H9 (cell line): ENCODE measurements at regions not wholly inside any gene's neighbourhood (a gene's known extent, or its start where the extent isn't known, plus 50 kb on each side); places are given as distances from the start of the nearest gene placed in this dataset.

Experiments
- DNase-seq: peaks from one replicate; pipeline ENCODE4 v3.0.0-alpha.2; 2017
- H2AFZ ChIP-seq: one replicate; pipeline ENCODE4 v1.6.1; 2013; ENCODE audit warnings: mild to moderate bottlenecking, low read length, control low read depth, moderate library complexity
- H2AK5ac ChIP-seq: 2 replicates; pipeline ENCODE4 v1.6.1; 2013; ENCODE audit warnings: low read length, control low read depth, mixed read lengths; ENCODE audit not compliant: insufficient read length
- H2BK120ac ChIP-seq: one replicate; pipeline ENCODE4 v1.6.1; 2013; ENCODE audit warnings: low read depth, mild to moderate bottlenecking, low read length, control low read depth, inconsistent platforms; ENCODE audit not compliant: poor library complexity, severe bottlenecking
- H2BK12ac ChIP-seq: 2 replicates; pipeline ENCODE4 v1.6.1; 2013; ENCODE audit warnings: low read length, control low read depth, mixed read lengths, low read depth; ENCODE audit not compliant: insufficient read length
- H2BK15ac ChIP-seq: 2 replicates; pipeline ENCODE4 v1.6.1; 2013; ENCODE audit warnings: low read depth, low read length, control low read depth
- H2BK20ac ChIP-seq: one replicate; pipeline ENCODE4 v1.6.1; 2013; ENCODE audit warnings: low read depth, mild to moderate bottlenecking, low read length, control low read depth, inconsistent platforms; ENCODE audit not compliant: poor library complexity, severe bottlenecking
- H2BK5ac ChIP-seq: 2 replicates; pipeline ENCODE4 v1.6.1; 2013; ENCODE audit warnings: low read length, control low read depth, mixed read lengths; ENCODE audit not compliant: insufficient read length
- H3K14ac ChIP-seq: 2 replicates; pipeline ENCODE4 v1.6.1; 2013; ENCODE audit warnings: low read length, control low read depth; ENCODE audit not compliant: insufficient read depth
- H3K18ac ChIP-seq: 2 replicates; pipeline ENCODE4 v1.6.1; 2013; ENCODE audit warnings: low read depth, mild to moderate bottlenecking, mixed read lengths, low read length, control low read depth; ENCODE audit not compliant: insufficient read length
- H3K23ac ChIP-seq: 2 replicates; pipeline ENCODE4 v1.6.1; 2013; ENCODE audit warnings: low read length, control low read depth, mixed read lengths, low read depth; ENCODE audit not compliant: insufficient read length
- H3K23me2 ChIP-seq: 2 replicates; pipeline ENCODE4 v1.6.1; 2013; ENCODE audit warnings: low read depth, mild to moderate bottlenecking, mixed read lengths, low read length, control low read depth; ENCODE audit not compliant: insufficient read length, poor library complexity, severe bottlenecking
- H3K27ac ChIP-seq: 2 replicates; pipeline ENCODE4 v1.5.1; 2013; ENCODE audit warnings: low read length, control low read depth, mixed read lengths, low read depth; ENCODE audit not compliant: insufficient read length
- H3K27me3 ChIP-seq: 2 replicates; pipeline ENCODE4 v1.6.1; 2013; ENCODE audit warnings: low read length, control low read depth, inconsistent platforms; ENCODE audit not compliant: insufficient read depth
- H3K4ac ChIP-seq: 2 replicates; pipeline ENCODE4 v1.6.1; 2013; ENCODE audit warnings: low read depth, mild to moderate bottlenecking, control low read depth, inconsistent platforms, low read length, moderate library complexity
- H3K4me1 ChIP-seq: 2 replicates; pipeline ENCODE4 v1.6.1; 2013; ENCODE audit warnings: low read length, control low read depth, inconsistent platforms; ENCODE audit not compliant: insufficient read depth
- H3K4me2 ChIP-seq: 2 replicates; pipeline ENCODE4 v1.6.1; 2013; ENCODE audit warnings: low read length, control low read depth, mixed read lengths; ENCODE audit not compliant: insufficient read length, insufficient read depth
- H3K56ac ChIP-seq: 2 replicates; pipeline ENCODE4 v1.6.1; 2013; ENCODE audit warnings: low read depth, mild to moderate bottlenecking, mixed read lengths, low read length, control low read depth; ENCODE audit not compliant: insufficient read length
- H3K79me1 ChIP-seq: 2 replicates; pipeline ENCODE4 v1.6.1; 2013; ENCODE audit warnings: low read depth, mild to moderate bottlenecking, moderate library complexity, low read length, control low read depth, inconsistent platforms; ENCODE audit not compliant: insufficient read depth, poor library complexity, severe bottlenecking
- H3K79me2 ChIP-seq: 2 replicates; pipeline ENCODE4 v1.6.1; 2013; ENCODE audit warnings: low read length, control low read depth, inconsistent platforms; ENCODE audit not compliant: insufficient read depth
- H3K9ac ChIP-seq: 2 replicates; pipeline ENCODE4 v1.6.1; 2013; ENCODE audit warnings: low read length, control low read depth, mixed read lengths; ENCODE audit not compliant: insufficient read length; ENCODE audit errors: extremely low read depth
- H3K9me3 ChIP-seq: one replicate; pipeline ENCODE4 v1.6.1; 2013; ENCODE audit warnings: low read depth, low read length, inconsistent platforms; ENCODE audit not compliant: control insufficient read depth
- H3T11ph ChIP-seq: one replicate; pipeline ENCODE4 v1.6.1; 2013; ENCODE audit warnings: mild to moderate bottlenecking, low read length, control low read depth, inconsistent platforms
- H4K20me1 ChIP-seq: one replicate; pipeline ENCODE4 v1.6.1; 2013; ENCODE audit not compliant: control insufficient read depth, insufficient read length, insufficient read depth
- H4K5ac ChIP-seq: 2 replicates; pipeline ENCODE4 v1.6.1; 2013; ENCODE audit warnings: low read depth, mild to moderate bottlenecking, mixed read lengths, low read length, control low read depth; ENCODE audit not compliant: insufficient read length
- H4K8ac ChIP-seq: replicated peaks from 2 replicates; pipeline ENCODE4 v1.6.1; 2013; ENCODE audit warnings: low read length, control low read depth, mixed read lengths, low read depth; ENCODE audit not compliant: insufficient read length
- H4K91ac ChIP-seq: 2 replicates; pipeline ENCODE4 v1.6.1; 2013; ENCODE audit warnings: low read depth, mild to moderate bottlenecking, moderate library complexity, mixed read lengths, low read length, control low read depth; ENCODE audit not compliant: insufficient read length
- H3K27ac Mint-ChIP-seq, 3 experiments: 2 replicates in 2 of 3; 3 replicates in 1 of 3; pipeline ENCODE4 v1.8.0; 2020 to 2021; ENCODE audit warnings: mixed read lengths in 3 of 3, mild to moderate bottlenecking in 1 of 3, moderate library complexity in 1 of 3
- H3K27me3 Mint-ChIP-seq: 2 replicates; pipeline ENCODE4 v1.8.0; 2021; ENCODE audit warnings: low read depth, mild to moderate bottlenecking, moderate library complexity, mixed read lengths
- H3K36me3 Mint-ChIP-seq, 3 experiments: 2 replicates in 2 of 3; 3 replicates in 1 of 3; pipeline ENCODE4 v1.8.0; 2020 to 2021; ENCODE audit warnings: low read depth in 3 of 3, mixed read lengths in 3 of 3; ENCODE audit not compliant: insufficient read depth in 1 of 3
- H3K4me1 Mint-ChIP-seq, 2 experiments: 2 replicates each; pipeline ENCODE4 v1.8.0; 2020; ENCODE audit warnings: mixed read lengths in 2 of 2
- H3K4me3 Mint-ChIP-seq, 2 experiments: 2 replicates in 1 of 2; 3 replicates in 1 of 2; pipeline ENCODE4 v1.8.0; 2020 to 2021; ENCODE audit warnings: mild to moderate bottlenecking in 2 of 2, mixed read lengths in 2 of 2, moderate library complexity in 1 of 2
- H3K9me3 Mint-ChIP-seq, 2 experiments: 2 replicates in 1 of 2; 3 replicates in 1 of 2; pipeline ENCODE4 v1.8.0; 2020; ENCODE audit warnings: mild to moderate bottlenecking in 2 of 2, mixed read lengths in 2 of 2, moderate library complexity in 1 of 2
- CTCF ChIP-seq: fragments of 200-600 bp; sonication (generic); conservative IDR thresholded peaks from 3 replicates; pipeline ENCODE4 v1.8.0; 2021; ENCODE audit warnings: antibody characterized with exemption, mild to moderate bottlenecking
- WGBS: extraction: QIAGEN DNeasy Blood & Tissue Kit; methylation state at CpG from one replicate; pipeline ENCODE4 v1.1.7; 2013; ENCODE audit warnings: missing lambda C conversion rate, low lambda C conversion rate, mixed read lengths; ENCODE audit not compliant: insufficient read length; ENCODE audit errors: extremely low coverage; 5-methylcytosine and 5-hydroxymethylcytosine counted together

- WGBS = no CpG with 5 or more reads among the region's 4 CpGs
- Histone ChIP-seq H2BK15ac (no peak overlapping the region), H4K8ac (no peak overlapping the region), H3K23ac (no peak overlapping the region), H3K23me2 (no peaks in the 10 kb centered on the region), H2AFZ (no peak overlapping the region), H3T11ph (no peak overlapping the region), H3K9ac (no peak overlapping the region), H3K56ac (no peak overlapping the region), H3K4me1 (peaks cover 2% of the 10 kb centered on the region; the same call in 1 of the 2 replicates), H3K18ac (no peak overlapping the region), H2BK5ac (no peak overlapping the region), H3K79me2 (no peaks in the 10 kb centered on the region), H3K4ac (no peak overlapping the region), H4K20me1 (no peaks in the 10 kb centered on the region), H3K4me2 (no peak overlapping the region), H3K14ac (no peak overlapping the region), H4K5ac (no peak overlapping the region), H2BK12ac (no peak overlapping the region), H2BK120ac (no peak overlapping the region), H2AK5ac (no peak overlapping the region), H3K9me3 (no peaks in the 10 kb centered on the region), H3K27ac (no peak overlapping the region), H3K79me1 (no peaks in the 10 kb centered on the region), H2BK20ac (no peak overlapping the region), H4K91ac (no peak overlapping the region), H3K27me3 (no peaks in the 10 kb centered on the region)
- peaks cover 11 to 20% of the 10 kb centered on the region in 2 experiments for H3K4me1 Mint-ChIP-seq
- H3K27ac Mint-ChIP-seq = no peak overlapping the region
- H3K9me3 Mint-ChIP-seq = no peaks in the 10 kb centered on the region
- no peak overlapping the region for H3K4me3 Mint-ChIP-seq
- DNase-seq = no peak
- no peaks in the 10 kb centered on the region for H3K27me3 Mint-ChIP-seq
- no peak for TF ChIP-seq CTCF
- no peaks in the 10 kb centered on the region; a peak in 1 of 7 replicates for H3K36me3 Mint-ChIP-seq
Measured at GRCh38 chr18:2240311-2240705, 331.0 kb downstream of the METTL4 start.
